ENCODE measurements at regions not wholly inside any gene's neighbourhood (a gene's known extent, or its start where the extent isn't known, plus 50 kb on each side); places are given as distances from the start of the nearest gene placed in this dataset.
A peak's percentile ranks its signal among the peaks of the same experiment; 100 is the strongest.

GRCh38 chr20:50345712-50346373 is 155.2 kb downstream of the CEBPB start:
- Mint-ChIP-seq H3K27ac (peak overlapping the region; percentile 72), H3K36me3 (ENCODE audit: low read depth) (no peaks in the 10 kb centered on the region), H3K4me3 (no peak overlapping the region), H3K4me1 (peaks cover 9% of the 10 kb centered on the region), H3K27me3 (peaks cover 9% of the 10 kb centered on the region)
- DNase-seq (no peak), ATAC-seq (no peak)
- no peaks in the 10 kb centered on the region for H3K9me3 ChIP-seq (ENCODE audit: control insufficient read depth, low read length, poor library complexity, severe bottlenecking)

GRCh38 chr20:50346374-50347283 is 156.0 kb downstream of the CEBPB start:
- no peaks in the 10 kb centered on the region for H3K9me3 ChIP-seq (ENCODE audit: control insufficient read depth, low read length, poor library complexity, severe bottlenecking)
- Mint-ChIP-seq H3K4me3 (peak overlapping the region; percentile 41), H3K4me1 (peaks cover 9% of the 10 kb centered on the region), H3K27me3 (peaks cover 9% of the 10 kb centered on the region), H3K27ac (peak overlapping the region; percentile 72), H3K36me3 (ENCODE audit: low read depth) (no peaks in the 10 kb centered on the region)
- no peak for DNase-seq
- no peak for ATAC-seq

GRCh38 chr20:50347284-50348063 is 156.8 kb downstream of the CEBPB start:
- no peak overlapping the region for H3K4me3 Mint-ChIP-seq
- peaks cover 12% of the 10 kb centered on the region for H3K27me3 Mint-ChIP-seq
- no peaks in the 10 kb centered on the region for H3K36me3 Mint-ChIP-seq (ENCODE audit: low read depth)
- no peaks in the 10 kb centered on the region for H3K9me3 ChIP-seq (ENCODE audit: control insufficient read depth, low read length, poor library complexity, severe bottlenecking)
- H3K4me1 Mint-ChIP-seq: peaks cover 9% of the 10 kb centered on the region
- DNase-seq: no peak
- ATAC-seq: no peak
- peak overlapping the region; percentile 14 for H3K27ac Mint-ChIP-seq

GRCh38 chr20:50348096-50348495 is 157.5 kb downstream of the CEBPB start:
- DNase-seq (no peak), ATAC-seq (no peak)
- H3K4me3 Mint-ChIP-seq: no peak overlapping the region
- H3K9me3 ChIP-seq (ENCODE audit: control insufficient read depth, low read length, poor library complexity, severe bottlenecking): no peaks in the 10 kb centered on the region
- H3K36me3 Mint-ChIP-seq (ENCODE audit: low read depth): no peaks in the 10 kb centered on the region
- H3K27ac Mint-ChIP-seq: peak overlapping the region; percentile 14
- peaks cover 18% of the 10 kb centered on the region for H3K27me3 Mint-ChIP-seq
- H3K4me1 Mint-ChIP-seq: peaks cover 11% of the 10 kb centered on the region

- H3K27ac Mint-ChIP-seq: no peak overlapping the region
- H3K4me1 Mint-ChIP-seq: peaks cover 12% of the 10 kb centered on the region
- no peak overlapping the region for H3K4me3 Mint-ChIP-seq
- no peaks in the 10 kb centered on the region for H3K9me3 ChIP-seq (ENCODE audit: control insufficient read depth, low read length, poor library complexity, severe bottlenecking)
- DNase-seq: no peak
- ATAC-seq: no peak
- H3K27me3 Mint-ChIP-seq: peaks cover 20% of the 10 kb centered on the region
- no peaks in the 10 kb centered on the region for H3K36me3 Mint-ChIP-seq (ENCODE audit: low read depth)
These were observed 159.5 kb upstream of the PTPN1 start for GRCh38 chr20:50350510-50351249.

- Mint-ChIP-seq H3K4me1 (peaks cover 10% of the 10 kb centered on the region), H3K27ac (no peak overlapping the region), H3K27me3 (peaks cover 20% of the 10 kb centered on the region), H3K36me3 (ENCODE audit: low read depth) (no peaks in the 10 kb centered on the region), H3K4me3 (no peak overlapping the region)
- ATAC-seq (no peak), DNase-seq (no peak)
- no peaks in the 10 kb centered on the region for H3K9me3 ChIP-seq (ENCODE audit: control insufficient read depth, low read length, poor library complexity, severe bottlenecking)
These were observed 158.6 kb upstream of the PTPN1 start for GRCh38 chr20:50351541-50351940.

GRCh38 chr20:50353289-50353961 is 156.8 kb upstream of the PTPN1 start:
- H3K36me3 Mint-ChIP-seq (ENCODE audit: low read depth): no peaks in the 10 kb centered on the region
- peak overlapping the region; percentile 78 for H3K27ac Mint-ChIP-seq
- ATAC-seq (no peak), DNase-seq (no peak)
- peaks cover 18% of the 10 kb centered on the region for H3K27me3 Mint-ChIP-seq
- no peak overlapping the region for H3K4me3 Mint-ChIP-seq
- H3K9me3 ChIP-seq (ENCODE audit: control insufficient read depth, low read length, poor library complexity, severe bottlenecking): no peaks in the 10 kb centered on the region
- H3K4me1 Mint-ChIP-seq: peaks cover 5% of the 10 kb centered on the region

- DNase-seq: no peak
- Mint-ChIP-seq H3K27ac (no peak overlapping the region), H3K4me3 (no peak overlapping the region), H3K27me3 (peaks cover 29% of the 10 kb centered on the region), H3K36me3 (ENCODE audit: low read depth) (peaks cover 4% of the 10 kb centered on the region), H3K4me1 (peaks cover 10% of the 10 kb centered on the region)
- no peak for ATAC-seq
- no peaks in the 10 kb centered on the region for H3K9me3 ChIP-seq (ENCODE audit: control insufficient read depth, low read length, poor library complexity, severe bottlenecking)
These were observed 155.2 kb upstream of the PTPN1 start for GRCh38 chr20:50354721-50355589.

- no peaks in the 10 kb centered on the region for H3K9me3 ChIP-seq (ENCODE audit: control insufficient read depth, low read length, poor library complexity, severe bottlenecking)
- H3K4me1 Mint-ChIP-seq: peaks cover 10% of the 10 kb centered on the region
- H3K4me3 Mint-ChIP-seq: no peak overlapping the region
- no peak for DNase-seq
- H3K27ac Mint-ChIP-seq: peak overlapping the region; percentile 27
- no peak for ATAC-seq
- H3K27me3 Mint-ChIP-seq: peaks cover 29% of the 10 kb centered on the region
- peaks cover 4% of the 10 kb centered on the region for H3K36me3 Mint-ChIP-seq (ENCODE audit: low read depth)
These were observed 154.3 kb upstream of the PTPN1 start for GRCh38 chr20:50355590-50356524.

- H3K27ac Mint-ChIP-seq: peak overlapping the region; percentile 27
- H3K9me3 ChIP-seq (ENCODE audit: control insufficient read depth, low read length, poor library complexity, severe bottlenecking): no peaks in the 10 kb centered on the region
These were observed 153.7 kb upstream of the PTPN1 start for GRCh38 chr20:50356525-50356885.

More at GRCh38 chr20:50356525-50356885, 153.7 kb upstream of the PTPN1 start:
- Mint-ChIP-seq H3K4me1 (peaks cover 10% of the 10 kb centered on the region), H3K36me3 (ENCODE audit: low read depth) (peaks cover 4% of the 10 kb centered on the region), H3K4me3 (no peak overlapping the region), H3K27me3 (peaks cover 29% of the 10 kb centered on the region)
- no peak for DNase-seq
- ATAC-seq: no peak
